ENCODE measurements at regions not wholly inside any gene's neighbourhood (a gene's known extent, or its start where the extent isn't known, plus 50 kb on each side); places are given as distances from the start of the nearest gene placed in this dataset.
"Not testable (repeated sequence)": the region's sequence is repeated elsewhere in the genome, so short reads cannot be mapped to it uniquely, and the experiment has no call there.

GRCh38 chr7:24134535-24134934, 149.5 kb upstream of the NPY start:
- no peak for DNase-seq (ENCODE audit: low read depth)

- DNase-seq (ENCODE audit: low read depth), result no peak
Measured at GRCh38 chr7:24135003-24135817, 148.8 kb upstream of the NPY start.

DNA sequence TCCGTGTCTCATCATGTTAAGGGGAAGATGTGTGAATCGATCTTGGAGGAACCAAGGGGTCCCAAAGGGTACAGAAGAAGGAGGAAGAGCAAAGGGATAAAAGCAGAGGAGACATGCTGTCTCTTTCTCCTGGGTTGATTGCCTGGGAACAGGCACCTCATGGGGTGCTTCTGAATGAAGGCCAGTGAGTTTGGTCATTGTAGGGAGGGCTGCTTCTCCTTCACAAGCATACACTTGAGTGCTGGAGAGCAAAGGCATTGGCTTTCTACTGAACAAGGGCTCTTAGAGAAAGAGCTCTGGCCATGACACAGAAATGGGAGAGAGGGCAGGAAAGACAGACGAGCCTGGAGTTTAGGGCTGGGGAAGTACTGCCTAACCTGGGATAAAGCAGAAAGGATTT, 146.7 kb upstream of the NPY start:
- DNase-seq (ENCODE audit: low read depth), result no peak

- no peak for DNase-seq (ENCODE audit: low read depth)
Measured at GRCh38 chr7:24138343-24138742, 145.6 kb upstream of the NPY start.

GRCh38 chr7:24140001-24140400, 144.0 kb upstream of the NPY start:
- DNase-seq (ENCODE audit: low read depth), result no peak

DNA sequence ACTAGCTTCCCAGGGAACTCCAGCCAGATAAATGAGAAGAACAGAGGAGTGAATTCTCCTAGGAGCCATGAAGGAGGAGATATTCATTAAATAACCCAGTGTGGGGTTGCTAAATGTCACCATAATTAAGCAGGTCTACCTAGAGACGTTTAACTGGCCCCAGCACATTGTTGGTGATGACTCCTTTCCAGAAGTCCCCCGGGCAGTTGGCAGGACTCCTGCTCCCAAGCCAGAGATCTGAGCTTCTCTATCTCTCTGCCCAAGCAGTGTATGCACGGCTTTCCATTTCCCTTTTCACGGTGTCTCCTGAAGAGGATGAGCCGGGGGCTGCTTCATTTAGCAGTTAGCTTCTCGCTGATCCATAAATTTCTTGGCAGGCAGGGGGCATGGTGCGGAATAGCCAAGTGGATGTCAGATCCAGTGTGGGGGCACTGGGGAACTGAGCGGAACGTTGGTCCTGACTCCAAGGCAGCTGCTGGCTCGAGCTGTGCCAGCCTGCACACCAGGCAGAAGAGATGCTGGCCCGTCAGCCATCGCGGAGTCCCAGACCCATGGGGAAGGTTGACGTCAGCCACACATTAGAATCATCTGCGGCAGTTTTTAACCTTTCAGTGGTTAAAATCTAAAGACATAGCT, 142.0 kb upstream of the NPY start:
- no peak for DNase-seq (ENCODE audit: low read depth)

DNA sequence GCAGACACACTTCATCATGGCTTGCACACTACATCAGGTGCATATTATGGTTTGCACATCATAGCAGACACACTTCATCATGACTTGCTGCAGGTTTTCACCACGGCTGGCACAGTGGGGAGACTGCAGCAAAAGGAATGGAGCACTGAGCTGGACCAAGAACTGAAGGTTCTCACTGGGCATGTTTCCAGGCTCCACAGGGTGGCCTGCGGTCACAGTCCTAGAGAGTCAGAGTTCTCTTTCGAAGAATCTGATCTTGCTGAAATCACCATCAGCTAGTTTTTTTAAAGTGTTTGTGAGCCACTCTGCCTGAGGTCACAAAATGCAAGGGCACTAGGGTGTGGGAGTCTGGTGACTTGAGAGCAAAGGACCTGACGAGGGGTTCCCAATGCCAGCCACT, 140.4 kb upstream of the NPY start:
- no peak for DNase-seq (ENCODE audit: low read depth)

DNA sequence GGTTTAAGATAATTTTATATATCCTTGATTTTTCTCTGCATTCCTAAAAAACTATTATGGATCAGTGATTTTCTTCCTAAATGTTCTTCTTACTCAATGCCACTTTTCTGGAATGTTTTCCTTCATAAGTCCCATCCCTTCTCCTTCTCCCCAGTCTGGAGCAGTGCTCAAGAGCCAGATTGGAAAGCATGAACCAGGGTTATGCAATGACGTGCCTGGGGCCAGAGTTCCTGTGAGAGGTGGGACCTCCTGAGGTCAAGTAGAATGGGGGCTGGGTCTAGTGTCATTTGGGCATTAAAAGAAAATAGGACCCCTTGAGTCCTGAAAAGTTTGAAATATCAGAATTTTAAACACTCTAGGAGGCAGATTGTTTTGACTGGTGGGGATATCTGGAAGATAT, 132.0 kb upstream of the NPY start:
- DNase-seq (ENCODE audit: low read depth), result no peak

- DNase-seq (ENCODE audit: low read depth), result no peak
Measured at GRCh38 chr7:24152356-24152755, 131.6 kb upstream of the NPY start.

GRCh38 chr7:24152877-24153472, 131.0 kb upstream of the NPY start:
- DNase-seq (ENCODE audit: low read depth), result no peak

GRCh38 chr7:24157666-24158065, 126.3 kb upstream of the NPY start:
- DNase-seq (ENCODE audit: low read depth), result no peak

DNA sequence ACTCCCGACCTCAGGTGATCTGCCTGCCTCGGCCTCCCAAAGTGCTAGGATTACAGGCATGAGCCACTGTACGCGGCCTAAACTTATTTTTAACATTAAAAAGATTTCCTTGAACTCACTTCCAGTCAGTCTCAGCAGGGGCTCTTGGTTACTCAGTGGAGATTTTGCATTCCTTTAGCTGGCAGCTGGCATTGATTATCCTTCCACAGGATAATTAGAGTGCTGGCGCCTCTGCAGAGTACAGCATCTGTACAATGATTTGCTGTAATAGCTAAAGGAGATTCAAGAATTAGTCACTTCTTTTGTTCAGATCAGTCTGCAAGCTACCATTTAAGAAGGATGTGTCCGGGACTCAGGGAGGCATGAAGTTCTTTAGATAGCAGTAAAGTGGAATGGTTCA, 125.0 kb upstream of the NPY start:
- DNase-seq (ENCODE audit: low read depth), result no peak

- no peak for DNase-seq (ENCODE audit: low read depth)
Measured at GRCh38 chr7:24164401-24164800, 119.6 kb upstream of the NPY start.

DNA sequence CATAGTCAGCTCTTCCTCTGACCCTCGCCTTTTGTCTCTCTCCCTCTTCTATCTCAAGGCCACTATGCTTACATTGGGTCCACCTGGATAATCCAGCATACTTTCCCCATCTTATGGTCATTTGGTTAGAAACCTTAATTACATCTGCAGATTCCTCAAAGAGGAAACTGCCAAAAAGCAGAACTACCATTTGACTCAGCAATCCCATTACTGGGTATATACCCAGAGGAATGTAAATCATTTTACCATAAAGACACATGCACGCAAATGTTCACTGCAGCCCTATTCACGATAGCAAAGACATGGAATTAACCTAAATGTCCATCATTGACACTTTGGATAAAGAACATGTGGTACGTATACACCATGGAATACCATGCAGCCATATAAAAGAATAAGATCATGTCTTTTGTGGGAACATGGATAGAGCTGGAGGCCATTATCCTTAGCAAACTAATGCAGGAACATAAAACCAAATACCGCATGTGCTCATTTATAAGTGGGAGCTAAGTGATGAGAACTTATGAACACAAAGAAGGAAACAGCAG, 114.8 kb upstream of the NPY start:
- DNase-seq (ENCODE audit: low read depth), result no peak

DNA sequence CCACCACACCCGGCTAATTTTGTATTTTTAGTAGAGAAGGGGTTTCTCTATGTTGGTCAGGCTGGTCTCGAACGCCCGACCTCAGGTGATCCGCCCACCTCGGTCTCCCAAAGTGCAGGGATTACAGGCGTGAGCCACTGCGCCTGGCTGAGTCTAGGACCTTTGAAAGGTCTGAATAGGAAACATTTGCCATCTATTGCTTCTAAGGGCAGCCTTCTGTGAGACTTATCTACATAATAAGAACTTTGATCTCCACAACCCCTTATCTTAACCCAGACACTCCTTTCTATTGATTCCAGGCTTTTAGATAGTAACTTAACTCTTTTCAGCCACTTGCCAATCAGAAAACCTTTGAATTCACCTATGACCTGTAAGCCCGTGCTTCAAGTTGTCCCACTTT, 112.0 kb upstream of the NPY start:
- not testable (repeated sequence) for DNase-seq (ENCODE audit: low read depth)

GRCh38 chr7:24172856-24173255, 111.1 kb upstream of the NPY start:
- DNase-seq (ENCODE audit: low read depth), result no peak

DNA sequence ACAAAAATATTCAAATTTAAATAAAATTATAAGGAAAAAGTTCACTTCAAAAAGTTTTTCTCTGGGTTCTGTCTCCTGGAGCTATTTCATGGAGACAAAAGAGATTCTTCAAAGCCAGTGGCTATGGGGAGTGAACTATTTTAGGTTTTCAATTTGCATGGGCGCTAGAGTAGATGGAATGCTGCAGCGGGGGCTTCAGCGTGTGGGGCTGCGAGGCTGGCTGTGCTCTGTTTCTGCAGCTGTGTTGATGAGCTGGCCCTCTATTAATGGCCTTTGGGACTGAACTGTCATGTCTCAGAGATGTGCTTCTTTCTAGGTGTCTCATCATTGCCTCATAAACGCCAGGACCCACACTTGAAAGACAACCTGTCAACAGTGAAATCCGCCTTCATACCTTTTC, 108.4 kb upstream of the NPY start:
- no peak for DNase-seq (ENCODE audit: low read depth)

DNA sequence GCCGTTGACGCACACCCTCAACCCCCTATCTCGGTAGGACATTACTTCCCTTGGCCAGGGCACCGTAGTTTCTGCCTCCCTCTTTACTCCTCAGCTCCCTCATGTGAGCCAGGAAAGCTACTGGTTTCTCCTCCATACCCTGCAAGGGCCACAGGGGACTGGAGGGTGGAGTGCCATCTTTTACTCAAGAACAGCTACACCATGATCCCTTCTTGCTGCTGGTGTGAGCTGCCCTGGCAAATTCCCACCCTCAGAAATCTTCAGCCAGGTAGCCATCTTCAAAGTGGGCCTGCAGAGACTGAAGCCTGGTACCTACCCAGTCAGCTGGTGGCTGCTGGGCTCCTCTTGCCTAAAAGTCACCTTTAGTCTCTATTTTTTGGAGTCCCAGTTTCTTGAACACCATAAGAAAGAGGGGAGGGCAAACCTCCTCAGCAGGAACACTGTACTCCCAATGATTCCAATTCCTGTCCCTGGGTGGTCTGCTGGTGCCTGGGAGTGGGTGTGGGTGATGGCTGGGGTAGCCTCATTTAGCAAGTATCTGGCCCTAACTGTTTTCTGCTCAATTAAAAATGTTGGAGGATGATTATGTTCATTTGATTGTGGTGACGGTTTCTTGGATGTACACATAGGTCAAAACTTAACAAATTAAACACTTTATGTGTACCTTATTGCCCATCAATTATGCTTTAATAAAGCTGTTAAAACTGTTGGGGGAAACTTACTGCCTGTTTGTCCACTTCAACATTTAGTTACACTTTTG, 105.0 kb upstream of the NPY start:
- DNase-seq (ENCODE audit: low read depth), result no peak

GRCh38 chr7:24191362-24191761, 92.6 kb upstream of the NPY start:
- DNase-seq (ENCODE audit: low read depth), result no peak

- no peak for DNase-seq (ENCODE audit: low read depth)
Measured at GRCh38 chr7:24192053-24192452, 91.9 kb upstream of the NPY start.

DNA sequence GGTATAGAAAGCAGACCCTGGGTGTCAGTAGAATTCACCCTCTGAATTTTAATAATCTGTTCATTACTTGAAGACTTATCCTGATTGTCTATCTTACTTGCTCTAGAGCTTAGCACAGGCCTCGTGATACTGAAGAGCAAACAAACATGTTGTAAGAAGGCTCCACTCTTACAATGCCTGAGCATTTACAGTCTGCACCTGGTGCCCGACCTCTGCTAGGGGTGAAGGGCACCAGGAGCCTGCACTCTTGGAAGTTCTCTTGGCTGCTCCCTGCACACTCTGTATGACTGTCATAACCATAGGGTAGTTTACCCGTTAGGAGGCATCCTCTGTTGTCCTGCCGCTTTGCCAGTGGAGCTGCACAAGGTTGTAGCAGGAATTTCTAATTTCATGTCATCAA, 91.3 kb upstream of the NPY start:
- no peak for DNase-seq (ENCODE audit: low read depth)

GRCh38 chr7:24197852-24198251, 86.1 kb upstream of the NPY start:
- no peak for DNase-seq (ENCODE audit: low read depth)

All from stimulated activated CD8-positive, alpha-beta memory T cell treated with anti-CD3 and anti-CD28 coated beads, Interleukin-15, amount 100 ng/mL, for 24 hours (primary cell).